ENCODE measurements at regions not wholly inside any gene's neighbourhood (a gene's known extent, or its start where the extent isn't known, plus 50 kb on each side); places are given as distances from the start of the nearest gene placed in this dataset.

- H3K36me3 ChIP-seq (ENCODE audit: low read length), result no peaks in the 10 kb centered on the region
- H4K20me1 ChIP-seq (ENCODE audit: low read depth, low read length), result no peaks in the 10 kb centered on the region
- peak overlapping the region; percentile 30; the same call in 1 of the 2 replicates for H3K9ac ChIP-seq (ENCODE audit: low read length)
- no peaks in the 10 kb centered on the region for H3K27me3 ChIP-seq (ENCODE audit: low read length)
- peak overlapping the region; percentile 40 for H3K4me3 ChIP-seq (ENCODE audit: insufficient read depth, low read length, poor library complexity, severe bottlenecking)
- H3K79me2 ChIP-seq (ENCODE audit: insufficient read depth, low read length), result no peaks in the 10 kb centered on the region
- H3F3A ChIP-seq (ENCODE audit: insufficient read depth), result no peaks in the 10 kb centered on the region
- H3K27ac ChIP-seq (ENCODE audit: low read depth, low read length), result no peak overlapping the region
- H2AFZ ChIP-seq (ENCODE audit: low read depth, low read length, severe bottlenecking), result peak overlapping the region; percentile 50
- no peaks in the 10 kb centered on the region for H3K9me3 ChIP-seq (ENCODE audit: insufficient read depth, low read length)
- TF ChIP-seq CTCF (IDR thresholded peaks at IDR 0.05; ENCODE audit: insufficient read depth, low read length, poor library complexity, severe bottlenecking), result peak; percentile 22
- TF ChIP-seq EZH2phosphoT487 (conservative IDR thresholded peaks at IDR 0.05; ENCODE audit: low read length), result no peak
- peak overlapping the region; percentile 60 for H3K4me2 ChIP-seq (ENCODE audit: low read depth, low read length, poor library complexity, severe bottlenecking)
- no peaks in the 10 kb centered on the region for H3K9me2 ChIP-seq (replicated peaks; ENCODE audit: insufficient read depth, low read length)
These were observed 355.0 kb downstream of the SNAPC1 start for GRCh38 chr14:62117010-62117750.

- Histone ChIP-seq H3K9me2 (replicated peaks; ENCODE audit: insufficient read depth, low read length) (no peaks in the 10 kb centered on the region), H4K20me1 (ENCODE audit: low read depth, low read length) (no peaks in the 10 kb centered on the region), H3K27me3 (ENCODE audit: low read length) (no peaks in the 10 kb centered on the region), H3K27ac (ENCODE audit: low read depth, low read length) (no peak overlapping the region), H3K4me3 (ENCODE audit: insufficient read depth, low read length, poor library complexity, severe bottlenecking) (peak overlapping the region; percentile 40), H3F3A (ENCODE audit: insufficient read depth) (no peaks in the 10 kb centered on the region), H3K79me2 (ENCODE audit: insufficient read depth, low read length) (no peaks in the 10 kb centered on the region), H3K9me3 (ENCODE audit: insufficient read depth, low read length) (no peaks in the 10 kb centered on the region), H2AFZ (ENCODE audit: low read depth, low read length, severe bottlenecking) (peak overlapping the region; percentile 37), H3K36me3 (ENCODE audit: low read length) (no peaks in the 10 kb centered on the region), H3K4me2 (ENCODE audit: low read depth, low read length, poor library complexity, severe bottlenecking) (peak overlapping the region; percentile 60), H3K9ac (ENCODE audit: low read length) (peak overlapping the region; percentile 30; the same call in 1 of the 2 replicates)
- TF ChIP-seq EZH2phosphoT487 (conservative IDR thresholded peaks at IDR 0.05; ENCODE audit: low read length) (no peak), CTCF (IDR thresholded peaks at IDR 0.05; ENCODE audit: insufficient read depth, low read length, poor library complexity, severe bottlenecking) (no peak)
These were observed 355.5 kb downstream of the SNAPC1 start for GRCh38 chr14:62117751-62118105.

GRCh38 chr14:62118461-62118860, 356.2 kb downstream of the SNAPC1 start:
- Histone ChIP-seq H3K4me3 (ENCODE audit: insufficient read depth, low read length, poor library complexity, severe bottlenecking) (no peak overlapping the region), H3K79me2 (ENCODE audit: insufficient read depth, low read length) (no peaks in the 10 kb centered on the region), H2AFZ (ENCODE audit: low read depth, low read length, severe bottlenecking) (no peak overlapping the region)

More at GRCh38 chr14:62118461-62118860, 356.2 kb downstream of the SNAPC1 start:
- H3K4me2 ChIP-seq (ENCODE audit: low read depth, low read length, poor library complexity, severe bottlenecking), result no peak overlapping the region
- H3K9me3 ChIP-seq (ENCODE audit: insufficient read depth, low read length), result no peaks in the 10 kb centered on the region
- no peak overlapping the region for H3K27ac ChIP-seq (ENCODE audit: low read depth, low read length)
- H3K9ac ChIP-seq (ENCODE audit: low read length), result no peak overlapping the region
- no peaks in the 10 kb centered on the region for H3K36me3 ChIP-seq (ENCODE audit: low read length)
- H3K9me2 ChIP-seq (replicated peaks; ENCODE audit: insufficient read depth, low read length), result no peaks in the 10 kb centered on the region
- H3K27me3 ChIP-seq (ENCODE audit: low read length), result no peaks in the 10 kb centered on the region
- H4K20me1 ChIP-seq (ENCODE audit: low read depth, low read length), result no peaks in the 10 kb centered on the region
- no peaks in the 10 kb centered on the region for H3F3A ChIP-seq (ENCODE audit: insufficient read depth)
- TF ChIP-seq EZH2phosphoT487 (conservative IDR thresholded peaks at IDR 0.05; ENCODE audit: low read length) (no peak), CTCF (IDR thresholded peaks at IDR 0.05; ENCODE audit: insufficient read depth, low read length, poor library complexity, severe bottlenecking) (no peak)

Measured in SU-DHL-6 (cell line).